ENCODE measurements at regions not wholly inside any gene's neighbourhood (a gene's known extent, or its start where the extent isn't known, plus 50 kb on each side); places are given as distances from the start of the nearest gene placed in this dataset.
A peak's percentile ranks its signal among the peaks of the same experiment; 100 is the strongest.

- Histone ChIP-seq H3K4me1 (peaks cover 10 to 47% (median 26%) of the 10 kb centered on the region in 9 donors), H3K9me3 (no peaks in the 10 kb centered on the region), H3K27ac (peak overlapping the region in 1 of 10 donors; percentile 62), H3K36me3 (no peaks in the 10 kb centered on the region), H3K27me3 (no peaks in the 10 kb centered on the region), H3K4me3 (no peak overlapping the region)
- peak in 4 of 8 donors; percentile 31 to 63 (median 42) for ATAC-seq
- no peak for TF ChIP-seq CTCF (IDR thresholded peaks at IDR 0.05)
- no peak for DNase-seq
- intact Hi-C loops (cut with DNase I) = loop anchor here in 4 of 10 donors (5.0 to 10.0 kb wide), 4 partner anchors 93 to 346 kb away; no protein-coding TSS in a partner anchor
- WGBS, 2 donors = 74 to 91% methylated on average over 10 of the region's 10 CpGs
These were observed 121.6 kb upstream of the IRF2BP2 start for GRCh38 chr1:234731569-234732085.

- peak overlapping the region in 1 of 10 donors; percentile 62 for H3K27ac ChIP-seq
- ATAC-seq (no peak), DNase-seq (no peak)
- peaks cover 17 to 54% (median 32%) of the 10 kb centered on the region in 9 donors for H3K4me1 ChIP-seq
- 86% methylated on average over 6 of the region's 6 CpGs for WGBS, 2 donors
- intact Hi-C loops (cut with DNase I) = loop anchor here in 4 of 10 donors (5.0 to 10.0 kb wide), 4 partner anchors 94 to 346 kb away; no protein-coding TSS in a partner anchor
- no peaks in the 10 kb centered on the region for H3K36me3 ChIP-seq
- H3K9me3 ChIP-seq = no peaks in the 10 kb centered on the region
- H3K4me3 ChIP-seq = no peak overlapping the region
- H3K27me3 ChIP-seq = no peaks in the 10 kb centered on the region
- TF ChIP-seq CTCF (IDR thresholded peaks at IDR 0.05) = no peak
These were observed 121.0 kb upstream of the IRF2BP2 start for GRCh38 chr1:234730770-234731568.

GRCh38 chr1:234730475-234730769 lies 120.4 kb upstream of the IRF2BP2 start:
- peaks cover 23 to 59% (median 38%) of the 10 kb centered on the region in 9 donors for H3K4me1 ChIP-seq
- no peak for ATAC-seq
- 94 to 100% methylated on average over 1 of the region's 1 CpG for WGBS, 2 donors
- no peak overlapping the region for H3K4me3 ChIP-seq
- no peak for DNase-seq
- H3K9me3 ChIP-seq = no peaks in the 10 kb centered on the region
- intact Hi-C loops (cut with DNase I) = loop anchor here in 4 of 10 donors (5.0 to 10.0 kb wide), 4 partner anchors 94 to 347 kb away; no protein-coding TSS in a partner anchor
- H3K27ac ChIP-seq = no peak overlapping the region
- no peaks in the 10 kb centered on the region for H3K27me3 ChIP-seq
- no peak for TF ChIP-seq CTCF (IDR thresholded peaks at IDR 0.05)
- no peaks in the 10 kb centered on the region for H3K36me3 ChIP-seq

GRCh38 chr1:234729561-234730474 lies 119.8 kb upstream of the IRF2BP2 start:
- Histone ChIP-seq H3K4me3 (no peak overlapping the region), H3K36me3 (no peaks in the 10 kb centered on the region), H3K4me1 (peaks cover 29 to 66% (median 44%) of the 10 kb centered on the region in 9 donors), H3K9me3 (no peaks in the 10 kb centered on the region), H3K27ac (no peak overlapping the region), H3K27me3 (no peaks in the 10 kb centered on the region)
- WGBS, 2 donors = 96 to 97% methylated on average over 18 of the region's 18 CpGs
- DNase-seq (no peak), ATAC-seq (no peak)
- no peak for TF ChIP-seq CTCF (IDR thresholded peaks at IDR 0.05)
- intact Hi-C loops (cut with DNase I) = loop anchor here in 9 of 10 donors (5.0 to 10.0 kb wide), 18 partner anchors 32 to 347 kb away; partner anchors contain the start of gene IRF2BP2 (in 1 of the 9)

All from heart right ventricle (tissue), 16 donors.